Hematopoietic multipotent progenitor cell (in vitro differentiated cells): ENCODE measurements at regions not wholly inside any gene's neighbourhood (a gene's known extent, or its start where the extent isn't known, plus 50 kb on each side); places are given as distances from the start of the nearest gene placed in this dataset.
A peak's percentile ranks its signal among the peaks of the same experiment; 100 is the strongest.
"Not testable (repeated sequence)": the region's sequence is repeated elsewhere in the genome, so short reads cannot be mapped to it uniquely, and the experiment has no call there.

ENCODE experiments used
- DNase-seq, 3 donors: peaks; one replicate each; pipeline ENCODE4 v3.0.0-alpha.2; 2011 to 2015; ENCODE audit warnings: low read depth in 2 of 3, low spot score in 2 of 3

DNA sequence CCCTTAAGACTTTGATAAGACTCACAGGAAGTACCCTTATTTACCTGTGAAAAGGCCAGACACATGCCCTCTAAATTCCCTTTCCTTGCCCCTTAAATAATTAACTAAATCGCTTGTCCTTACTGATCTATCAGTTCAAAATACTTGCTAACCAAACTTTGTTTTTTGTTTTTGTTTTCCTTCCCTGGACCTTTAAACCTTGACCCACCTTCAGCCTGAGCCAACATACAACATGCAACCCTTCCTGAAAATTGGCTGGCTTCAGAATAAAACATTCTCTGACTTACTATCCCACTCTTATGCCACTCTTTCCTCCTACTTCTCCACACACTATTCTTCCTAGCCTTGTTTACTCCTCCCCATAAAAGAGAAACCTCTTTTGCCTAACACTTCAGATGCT lies 448.1 kb upstream of the TRAM1L1 start:
- DNase-seq: no peak

- no peak for DNase-seq
Measured at GRCh38 chr4:117545039-117545438, 459.7 kb upstream of the TRAM1L1 start.

GRCh38 chr4:117549524-117549923 lies 464.1 kb upstream of the TRAM1L1 start:
- no peak for DNase-seq

- no peak for DNase-seq
Measured at GRCh38 chr4:117550085-117550484, 464.7 kb upstream of the TRAM1L1 start.

DNA sequence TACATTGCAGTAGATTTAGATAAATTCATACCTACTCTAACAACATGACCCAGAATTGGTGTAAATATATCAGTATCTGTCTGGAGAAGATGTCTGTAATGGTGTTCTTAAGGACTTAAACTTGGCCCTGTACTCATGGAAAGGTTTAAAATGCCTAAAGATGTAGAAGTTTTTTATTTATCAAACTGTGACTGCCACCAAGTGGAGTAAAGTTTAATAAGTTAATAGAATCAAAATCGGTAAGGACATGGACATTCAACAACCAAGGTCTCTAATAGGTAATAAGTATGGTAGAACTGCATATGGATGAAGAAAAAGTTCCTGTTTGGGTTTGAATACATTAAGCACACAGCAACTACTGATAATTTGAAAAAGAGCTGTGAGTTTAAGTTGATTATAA lies 474.0 kb upstream of the NDST3 start:
- DNase-seq: peak in 1 of 3 donors; percentile 8

DNA sequence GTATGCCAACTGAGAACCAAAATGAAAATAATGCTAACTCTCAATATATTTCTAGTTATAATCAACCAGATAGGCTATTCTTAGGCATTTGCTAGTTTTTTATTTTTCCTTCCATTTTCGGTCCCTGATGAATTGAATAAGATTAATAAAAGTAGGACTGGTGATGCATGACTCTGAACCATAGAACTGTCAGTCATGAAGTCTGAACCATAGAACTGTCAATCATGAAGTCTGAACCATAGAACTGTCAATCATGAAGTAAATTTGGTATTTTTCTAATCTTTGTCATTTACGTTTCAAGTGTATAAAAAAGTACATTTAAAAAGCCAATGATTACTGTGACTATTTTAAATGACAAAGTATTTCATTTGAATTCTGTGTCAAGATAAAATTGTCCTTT lies 460.2 kb upstream of the NDST3 start:
- DNase-seq: no peak

DNA sequence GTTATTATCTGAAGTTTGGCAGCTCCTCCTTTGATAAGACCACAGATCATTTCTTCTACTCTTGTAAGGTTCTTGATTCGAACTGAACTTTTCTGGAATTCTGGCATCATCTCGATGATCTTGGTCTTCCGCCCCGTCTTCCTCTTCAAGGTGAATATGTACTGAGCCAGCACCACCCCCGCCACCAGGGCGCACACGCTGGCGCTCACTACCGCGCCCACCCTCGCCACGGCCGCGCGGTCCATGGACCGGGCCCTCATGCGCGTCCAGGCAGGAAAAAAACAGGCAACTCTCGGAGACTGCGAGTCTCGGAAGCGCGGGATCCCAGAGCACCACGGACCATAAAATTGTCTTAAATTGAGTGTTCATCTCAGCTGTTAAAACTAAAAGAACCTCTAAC lies 458.4 kb upstream of the NDST3 start:
- DNase-seq: no peak

- no peak for DNase-seq
Measured at GRCh38 chr4:117577686-117578311, 456.5 kb upstream of the NDST3 start.

DNA sequence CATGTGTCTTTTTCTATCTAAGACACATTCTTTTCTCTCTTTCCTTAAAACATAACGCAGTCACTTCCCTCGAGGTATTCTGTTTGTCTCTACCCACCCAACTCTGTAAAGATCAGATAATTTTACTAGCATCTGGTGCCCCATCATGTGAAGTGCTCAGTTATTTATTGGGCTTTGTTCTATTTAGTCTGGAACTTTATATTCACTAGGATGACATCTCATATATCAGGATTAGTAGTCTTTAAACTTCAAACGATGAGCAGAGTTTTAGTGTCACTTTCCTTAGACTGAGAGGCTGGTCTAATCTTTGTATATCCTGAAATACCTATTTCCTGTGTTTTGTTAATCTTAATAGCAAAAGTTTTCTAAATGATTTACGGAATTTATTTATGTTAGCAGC lies 445.5 kb upstream of the NDST3 start:
- no peak for DNase-seq

DNA sequence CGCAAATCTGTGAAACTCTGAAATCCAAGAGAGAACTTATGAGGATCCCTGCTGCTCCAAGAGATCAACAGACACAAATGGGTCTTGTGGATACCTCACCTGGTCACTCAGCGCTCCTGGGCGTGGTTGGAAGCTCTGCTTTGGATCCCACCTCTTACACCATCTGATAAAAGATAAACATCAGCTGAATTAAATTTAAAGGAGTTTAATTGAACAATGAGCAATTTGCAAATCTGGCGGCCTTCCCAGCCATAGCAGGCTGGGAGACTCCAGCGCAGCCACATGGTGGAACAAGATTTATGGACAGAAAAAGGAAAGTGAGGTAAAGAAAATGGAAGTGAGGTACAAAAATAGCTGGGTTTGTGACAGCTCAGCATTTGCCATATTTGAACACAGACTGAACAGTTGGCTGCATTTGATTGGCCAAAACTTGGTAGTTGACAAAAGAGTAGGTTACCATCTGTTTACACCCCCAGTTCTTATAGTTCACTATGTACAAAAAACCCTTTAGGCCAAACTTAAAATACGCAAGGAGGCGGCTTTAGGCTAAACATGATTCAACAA lies 437.3 kb upstream of the NDST3 start:
- no peak for DNase-seq

- DNase-seq: not testable (repeated sequence)
Measured at GRCh38 chr4:117599393-117599792, 434.9 kb upstream of the NDST3 start.

DNA sequence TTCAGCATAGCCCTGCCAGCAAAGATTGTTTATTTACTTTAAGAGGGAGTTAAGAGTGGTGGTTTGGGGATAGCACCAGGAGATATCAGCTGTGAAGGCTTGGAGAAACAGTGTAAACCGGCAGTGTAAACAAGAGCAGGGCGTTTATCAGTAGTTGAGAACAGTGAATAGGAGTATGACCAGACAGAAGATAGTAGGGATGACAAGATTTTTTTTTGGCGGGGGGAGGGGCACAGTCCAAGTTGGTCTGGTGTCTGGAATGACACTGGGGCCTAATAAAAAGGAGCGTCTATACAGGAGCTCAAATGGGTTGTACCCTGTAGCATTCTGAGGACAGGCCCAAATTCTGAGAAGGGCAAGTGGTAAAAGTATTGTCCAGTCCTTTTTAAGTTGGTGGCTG lies 433.4 kb upstream of the NDST3 start:
- DNase-seq: not testable (repeated sequence)

- no peak for DNase-seq
Measured at GRCh38 chr4:117610706-117611308, 423.5 kb upstream of the NDST3 start.

GRCh38 chr4:117621673-117622072 lies 412.6 kb upstream of the NDST3 start:
- DNase-seq: no peak

GRCh38 chr4:117623326-117623725 lies 411.0 kb upstream of the NDST3 start:
- no peak for DNase-seq

- DNase-seq: no peak
Measured at GRCh38 chr4:117626664-117627063, 407.6 kb upstream of the NDST3 start.

DNA sequence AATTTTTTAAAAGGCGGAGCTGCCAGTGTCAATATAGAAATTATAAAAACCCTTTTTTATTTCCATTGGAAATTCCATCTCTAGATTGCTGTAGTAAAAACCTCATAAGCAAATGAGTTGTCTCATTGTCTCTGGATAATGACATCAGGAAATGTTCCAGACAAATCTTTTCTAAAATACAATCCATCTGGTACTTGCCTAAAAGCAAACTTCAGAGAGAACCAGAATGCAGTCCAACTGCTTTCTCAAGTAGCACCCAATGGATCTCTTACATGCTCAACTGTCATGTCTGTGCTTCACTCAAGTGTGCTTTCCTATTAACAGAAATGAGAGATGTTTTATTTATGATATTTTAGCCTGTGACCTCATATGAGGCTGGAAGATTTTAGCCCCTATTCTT lies 399.6 kb upstream of the NDST3 start:
- DNase-seq: no peak

DNA sequence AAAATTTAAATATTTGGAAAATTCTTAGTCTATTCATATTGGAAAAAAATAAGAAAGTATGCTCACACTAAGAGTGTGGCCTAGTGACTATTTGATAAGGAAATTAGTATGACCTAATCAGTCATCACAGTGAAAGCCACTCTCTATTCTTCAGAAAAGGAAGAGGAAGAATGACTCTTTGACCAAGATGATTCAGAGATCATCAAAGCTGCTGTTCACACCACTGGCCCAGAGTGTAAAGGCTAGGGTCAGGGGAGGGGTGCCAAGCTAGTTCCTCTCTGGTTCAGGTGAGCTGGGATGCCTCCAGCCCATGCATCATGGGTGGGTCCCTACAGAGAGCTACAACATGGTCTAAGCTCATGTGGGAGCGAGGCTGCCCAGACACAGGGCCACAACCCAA lies 396.9 kb upstream of the NDST3 start:
- no peak for DNase-seq

DNA sequence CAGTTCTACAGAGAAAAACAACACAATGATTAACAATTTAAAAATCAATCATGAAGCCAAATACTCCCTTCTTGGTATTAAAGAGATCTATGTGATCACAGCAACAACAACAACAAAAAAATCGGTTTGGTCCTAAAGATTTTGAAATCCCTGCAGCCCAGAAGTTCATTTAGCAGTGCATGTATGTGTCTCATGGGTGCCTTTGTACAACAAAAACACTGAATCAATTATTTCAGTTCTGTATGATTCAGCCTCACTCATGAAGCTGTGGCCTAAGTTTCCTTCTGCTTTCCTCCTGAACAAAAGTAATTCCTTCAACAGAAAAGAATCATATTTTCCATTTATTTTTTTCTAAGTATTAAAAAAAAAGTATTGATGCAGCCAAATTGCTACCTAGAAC lies 393.4 kb upstream of the NDST3 start:
- DNase-seq: no peak

DNA sequence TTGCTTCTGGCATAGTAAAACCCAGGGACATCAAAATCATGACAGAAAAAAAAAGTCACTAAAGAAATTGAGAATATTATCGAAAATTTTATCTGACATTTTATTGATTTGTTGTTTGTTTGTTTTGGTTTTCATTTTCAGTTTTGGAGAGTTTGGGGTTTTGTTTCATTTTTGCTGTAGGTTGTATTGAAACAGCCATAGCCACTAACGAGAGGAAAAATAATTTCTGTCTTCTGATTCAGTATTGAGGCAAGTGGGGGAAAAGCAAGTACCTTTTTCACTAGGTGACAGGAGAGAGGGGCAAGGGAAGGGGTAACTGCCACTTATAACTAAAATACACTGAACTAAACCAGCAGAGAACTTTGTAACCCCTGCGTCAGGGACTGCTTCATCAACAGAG lies 392.8 kb upstream of the NDST3 start:
- no peak for DNase-seq

DNA sequence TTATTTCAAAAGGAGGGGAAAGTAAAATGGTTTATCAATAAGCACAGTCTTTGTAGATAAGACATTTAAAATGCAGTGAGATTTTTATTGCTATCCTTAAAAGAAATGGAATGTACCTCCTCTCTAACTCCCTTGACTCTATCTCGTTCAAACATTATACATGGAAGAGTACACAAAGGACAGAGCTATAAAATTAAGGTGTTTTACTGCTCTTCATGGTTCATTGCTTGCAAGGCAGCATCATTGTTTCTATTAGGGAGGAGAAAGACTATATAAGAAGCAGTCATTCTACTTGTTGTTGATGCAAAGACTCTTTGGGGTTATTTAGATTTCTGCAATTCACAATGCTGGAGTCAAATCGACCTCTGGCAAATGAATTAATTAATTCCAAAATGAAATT lies 380.2 kb upstream of the NDST3 start:
- DNase-seq: no peak

- no peak for DNase-seq
Measured at GRCh38 chr4:117660668-117661067, 373.6 kb upstream of the NDST3 start.
